ENCODE measurements at regions not wholly inside any gene's neighbourhood (a gene's known extent, or its start where the extent isn't known, plus 50 kb on each side); places are given as distances from the start of the nearest gene placed in this dataset.
A peak's percentile ranks its signal among the peaks of the same experiment; 100 is the strongest.
"Not testable (repeated sequence)": the region's sequence is repeated elsewhere in the genome, so short reads cannot be mapped to it uniquely, and the experiment has no call there.

DNA sequence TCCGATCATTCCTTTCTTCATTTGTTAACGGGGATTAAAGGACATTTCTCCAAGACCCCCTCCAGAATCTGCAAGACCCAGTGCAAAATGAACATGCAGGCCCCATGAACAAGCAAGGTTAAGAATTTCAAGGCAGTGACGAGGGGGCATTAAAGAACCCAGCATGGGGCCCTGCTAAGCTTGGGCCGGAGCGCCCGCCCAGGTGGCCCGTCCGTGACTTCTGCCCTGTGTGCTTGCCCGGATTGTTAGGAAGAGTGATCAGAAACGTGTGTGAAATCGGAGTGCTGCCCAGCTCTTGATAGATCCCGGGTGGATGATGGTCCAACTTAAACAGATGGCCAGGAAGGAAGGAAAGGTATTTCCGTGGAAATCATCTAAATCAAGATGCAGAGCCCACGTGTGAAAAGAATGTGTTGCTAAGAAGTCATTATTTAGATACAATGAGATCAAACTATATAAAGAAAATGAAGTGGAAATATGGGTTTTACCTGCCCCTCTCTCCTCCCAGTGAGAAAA lies 213.6 kb downstream of the KLF6 start:
- no peak for DNase-seq

DNA sequence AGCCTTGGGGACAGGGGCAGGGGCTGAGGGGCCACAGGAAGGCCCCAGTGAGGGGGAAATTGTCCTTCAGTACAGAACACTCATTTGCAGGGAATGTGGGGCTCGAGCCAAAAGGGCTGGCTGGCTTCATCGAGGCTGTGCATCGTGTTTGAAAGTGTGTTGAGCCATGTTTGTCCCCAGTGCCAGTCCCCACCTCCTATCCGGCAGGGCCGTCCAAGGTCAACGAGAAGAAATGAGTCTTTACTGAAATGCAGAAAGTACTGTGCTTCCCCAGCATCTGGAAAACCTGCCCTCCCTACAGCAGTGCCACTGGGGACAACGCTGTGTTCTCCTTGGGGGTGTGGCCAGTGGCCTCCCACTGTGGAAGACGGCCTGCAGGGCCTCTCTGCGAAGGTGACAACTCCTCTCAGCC lies 214.1 kb downstream of the KLF6 start:
- DNase-seq: no peak

DNA sequence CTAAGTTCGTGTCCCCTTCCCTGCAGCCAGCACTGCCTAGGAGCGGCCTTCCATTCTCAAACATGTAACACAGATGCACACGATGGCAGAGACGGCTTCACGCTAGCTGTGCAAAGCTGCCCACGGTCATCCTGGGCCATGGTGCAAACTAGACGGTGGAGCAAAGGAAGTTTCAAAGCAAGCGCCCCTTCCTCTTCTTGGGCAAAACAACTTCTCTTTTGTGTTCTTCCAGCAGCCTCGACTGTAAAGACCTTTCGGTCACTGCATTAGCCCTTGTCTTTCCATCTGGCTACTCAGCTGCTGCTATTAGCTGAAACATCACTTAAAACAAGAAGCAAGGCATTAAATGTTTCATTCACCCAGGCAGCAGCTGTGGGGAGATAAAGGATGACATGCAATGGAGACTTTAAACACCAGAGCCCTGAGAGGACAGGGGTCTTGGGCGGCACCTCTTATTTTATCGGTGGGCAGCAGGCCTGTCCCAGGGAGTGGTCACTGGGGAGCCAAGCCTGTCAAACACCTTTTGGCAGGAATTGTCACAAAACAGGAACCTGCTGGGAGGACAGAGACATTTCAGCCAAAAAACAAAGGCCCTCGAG lies 214.8 kb downstream of the KLF6 start:
- DNase-seq: no peak

DNA sequence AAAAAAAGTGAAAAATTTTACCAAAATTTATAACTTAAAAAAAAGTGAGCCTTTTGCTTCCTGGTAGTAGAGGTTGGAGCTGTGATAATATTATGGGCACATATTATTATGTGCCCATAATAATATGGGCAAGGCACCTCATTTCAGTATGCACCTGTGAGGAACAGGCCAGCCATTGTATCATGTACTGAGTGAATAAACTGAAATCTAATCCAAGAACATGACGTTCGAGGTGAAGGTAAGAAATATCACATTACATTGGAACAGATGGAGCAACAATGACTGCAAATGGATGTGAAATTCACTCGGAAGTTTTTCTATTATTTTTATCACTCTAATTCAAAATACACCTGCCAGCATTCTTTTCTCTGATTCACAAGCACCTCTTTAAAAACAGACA lies 216.0 kb downstream of the KLF6 start:
- peak in 2 of 3 experiments; percentile 1 to 24 for DNase-seq

DNA sequence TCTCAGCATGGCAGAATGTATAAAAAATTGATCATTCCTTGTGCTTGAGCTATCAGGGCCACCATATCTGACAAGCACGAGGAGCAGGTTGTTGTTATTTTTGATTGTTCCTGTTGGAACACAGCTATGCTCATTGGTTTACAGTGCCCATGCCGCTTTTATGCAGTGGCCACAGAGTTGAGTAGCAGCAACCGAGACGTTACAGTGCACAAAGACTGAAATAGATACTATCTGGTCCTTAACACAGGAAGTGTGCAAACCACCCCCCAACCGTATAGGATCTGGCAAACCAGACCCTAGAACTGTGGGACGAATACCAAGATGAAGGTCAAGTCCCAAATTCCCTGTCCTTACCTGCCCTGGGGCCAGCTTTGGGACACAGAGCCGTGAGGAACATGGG lies 216.6 kb downstream of the KLF6 start:
- no peak for DNase-seq

DNA sequence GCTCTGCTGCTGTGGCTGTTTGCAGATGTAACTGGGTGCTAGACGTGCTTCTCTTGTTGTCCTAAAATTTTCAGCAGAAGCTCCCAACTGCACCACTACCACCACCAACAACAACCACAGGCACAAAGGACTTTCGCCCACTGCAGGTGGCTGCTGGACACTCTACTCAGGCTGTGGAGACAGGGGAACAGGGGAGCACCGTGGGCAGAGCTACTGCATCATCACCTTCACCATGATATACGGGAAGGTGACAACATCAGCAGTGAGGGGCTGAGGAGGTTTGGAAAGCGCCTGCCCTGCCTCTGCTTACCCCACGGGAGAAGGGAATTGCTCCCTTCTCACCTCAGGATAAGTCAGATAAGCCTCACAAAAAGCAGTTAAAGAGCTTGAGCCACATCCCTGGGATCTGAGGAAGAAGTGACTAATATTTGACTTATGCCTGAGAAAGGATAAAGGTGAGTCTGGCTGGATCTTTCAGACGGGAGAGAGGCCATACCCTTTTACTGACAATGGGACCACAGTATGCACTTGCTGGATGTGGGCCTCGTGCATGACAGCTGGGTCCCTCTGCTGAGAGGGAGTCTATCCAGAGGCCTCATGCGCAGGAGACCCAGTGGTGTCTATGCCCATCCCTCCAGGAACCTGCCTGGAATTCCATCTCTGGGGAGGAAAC lies 217.6 kb downstream of the KLF6 start:
- DNase-seq: no peak

DNA sequence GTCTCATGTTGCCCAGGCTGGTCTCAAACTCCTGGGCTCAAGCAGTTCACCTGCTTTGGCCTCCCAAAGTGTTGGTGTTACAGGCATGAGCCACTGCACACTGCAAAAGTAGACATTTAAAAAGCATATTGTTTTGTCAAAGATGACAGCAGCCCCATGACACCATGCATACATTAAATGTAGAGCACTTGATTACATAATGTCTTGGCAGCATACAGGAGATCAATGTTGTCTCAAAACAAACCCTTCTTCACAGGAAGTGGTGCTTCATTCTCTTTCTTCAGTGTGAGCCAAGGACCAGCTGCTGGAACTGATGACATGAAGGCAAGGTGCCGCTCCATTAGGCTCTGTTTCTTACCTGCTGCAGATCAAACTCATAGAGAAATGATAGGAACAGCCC lies 218.4 kb downstream of the KLF6 start:
- no peak for DNase-seq

DNA sequence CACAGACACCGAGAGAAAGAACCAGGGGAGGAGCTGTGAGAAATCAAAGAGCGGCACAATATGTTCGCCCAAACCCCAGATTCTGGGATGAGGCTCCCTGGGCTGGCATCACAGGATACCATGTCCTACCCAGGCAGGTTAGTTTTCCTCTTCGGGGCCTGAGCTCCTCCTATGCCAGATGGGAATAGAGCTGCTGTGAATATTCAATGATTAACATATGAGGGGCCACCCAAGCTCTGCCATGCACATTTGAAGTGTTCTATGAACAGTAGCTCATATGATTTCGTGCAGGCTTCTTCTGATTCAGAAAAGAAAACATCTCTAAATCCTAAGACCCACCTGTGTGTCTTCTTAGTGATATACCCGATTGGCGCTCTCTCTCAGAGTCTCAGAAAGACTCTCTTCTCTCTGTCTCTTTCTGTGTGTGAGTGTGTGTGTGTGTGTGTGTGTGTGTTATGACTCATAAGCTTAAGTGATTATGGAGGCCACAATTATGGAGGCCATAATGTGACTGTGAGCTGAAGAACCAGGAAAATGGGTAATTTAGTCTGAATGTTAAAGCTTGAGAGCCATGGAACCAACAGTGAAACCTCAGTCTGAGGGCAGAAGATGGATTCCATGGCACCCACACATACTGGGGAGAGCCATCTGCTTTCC lies 220.5 kb downstream of the KLF6 start:
- DNase-seq: no peak

DNA sequence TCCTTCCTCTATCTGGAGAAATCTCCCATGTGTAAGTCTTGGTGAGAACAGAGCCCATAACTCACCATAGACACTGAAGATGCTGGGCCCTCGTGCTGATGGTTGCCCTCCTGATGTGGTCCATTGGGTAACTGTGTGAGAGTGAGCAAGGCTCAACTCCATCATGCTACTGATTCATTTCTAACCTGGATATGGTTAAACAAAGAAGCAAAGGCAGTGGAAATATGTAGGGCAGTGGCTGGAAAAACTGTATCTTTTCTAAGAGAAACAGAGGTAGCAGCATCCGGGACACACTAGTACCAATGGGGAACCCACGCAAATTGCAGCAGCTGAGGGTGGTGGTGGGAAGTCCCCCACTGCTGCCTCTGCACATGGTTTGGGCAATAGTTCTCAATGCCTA lies 221.7 kb downstream of the KLF6 start:
- DNase-seq: no peak

DNA sequence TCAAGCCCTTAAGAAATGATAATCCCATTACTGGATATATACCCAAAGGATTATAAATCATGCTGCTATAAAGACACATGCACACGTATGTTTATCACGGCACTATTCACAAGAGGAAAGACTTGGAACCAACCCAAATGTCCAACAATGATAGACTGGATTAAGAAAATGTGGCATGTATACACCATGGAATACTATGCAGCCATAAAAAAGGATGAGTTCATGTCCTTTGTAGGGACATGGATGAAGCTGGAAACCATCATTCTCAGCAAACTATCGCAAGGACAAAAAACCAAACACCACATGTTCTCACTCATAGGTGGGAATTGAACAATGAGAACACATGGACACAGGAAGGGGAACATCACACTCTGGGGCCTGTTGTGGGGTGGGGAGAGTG lies 224.4 kb downstream of the KLF6 start:
- DNase-seq: not testable (repeated sequence)

DNA sequence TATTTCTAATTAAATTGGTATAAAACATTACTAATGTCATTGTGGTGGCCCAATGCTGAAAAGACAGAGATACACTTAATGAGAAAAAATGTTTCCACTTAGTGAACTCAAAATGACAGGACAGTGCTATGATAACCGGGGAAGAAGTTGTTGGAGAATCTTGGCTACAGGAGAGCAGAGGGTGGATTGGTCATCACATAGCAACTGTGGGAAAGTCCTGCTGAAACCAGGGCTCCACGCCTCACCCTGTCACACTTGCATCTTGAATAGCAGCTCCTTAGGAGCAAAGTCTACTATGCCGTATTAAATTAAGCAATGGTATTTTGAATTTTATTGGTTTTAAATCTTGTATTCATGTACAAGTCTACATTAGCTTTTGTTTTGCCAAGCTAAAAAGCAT lies 225.5 kb downstream of the KLF6 start:
- no peak for DNase-seq

DNA sequence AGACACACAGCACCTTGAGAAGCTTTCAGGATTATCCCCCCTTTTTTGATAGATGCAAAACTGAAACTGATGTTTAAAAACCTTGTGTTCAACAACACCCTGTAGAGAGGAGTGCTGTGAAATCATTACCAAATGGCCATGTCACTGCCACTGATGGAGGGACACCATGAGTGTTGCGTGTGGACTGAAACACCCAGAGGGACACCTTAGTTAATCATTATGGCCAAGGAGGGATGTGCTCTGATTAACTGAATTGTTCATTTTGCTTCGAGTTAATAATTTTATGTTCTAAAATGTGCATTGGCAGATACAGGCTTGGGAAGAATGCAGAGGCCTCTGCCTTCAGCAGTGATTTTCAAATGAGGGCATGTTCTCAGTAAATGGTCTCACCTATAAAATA lies 226.0 kb downstream of the KLF6 start:
- DNase-seq: no peak

DNA sequence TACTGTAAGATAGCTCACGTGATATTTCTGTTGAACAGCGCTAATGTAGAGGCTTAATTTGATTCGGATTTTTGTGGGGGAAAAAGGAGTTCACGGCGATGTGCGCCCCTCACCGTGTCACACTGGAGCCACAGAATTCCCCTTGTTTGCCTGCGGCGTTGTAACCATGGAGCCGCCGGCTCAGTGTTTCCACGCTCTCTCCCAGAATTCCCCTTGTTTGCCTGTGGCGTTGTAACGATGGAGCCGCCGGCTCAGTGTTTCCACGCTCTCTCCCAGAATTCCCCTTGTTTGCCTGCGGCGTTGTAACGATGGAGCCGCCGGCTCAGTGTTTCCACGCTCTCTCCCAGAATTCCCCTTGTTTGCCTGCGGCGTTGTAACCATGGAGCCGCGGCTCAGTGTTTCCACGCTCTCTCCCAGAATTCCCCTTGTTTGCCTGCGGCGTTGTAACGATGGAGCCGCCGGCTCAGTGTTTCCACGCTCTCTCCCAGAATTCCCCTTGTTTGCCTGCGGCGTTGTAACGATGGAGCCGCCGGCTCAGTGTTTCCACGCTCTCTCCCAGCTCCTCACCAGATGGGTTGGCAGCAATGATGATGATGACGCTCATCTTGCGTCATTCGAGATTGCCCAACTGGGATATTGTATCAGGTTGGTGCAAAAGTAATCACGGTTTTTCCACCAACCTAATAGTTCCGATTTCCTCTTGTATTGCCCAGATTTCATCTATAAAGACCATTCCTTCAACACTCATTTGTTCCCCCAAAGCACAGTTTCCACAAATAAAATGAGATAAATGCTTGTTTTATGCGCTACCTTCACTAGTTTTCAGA lies 228.6 kb downstream of the KLF6 start:
- DNase-seq: not testable (repeated sequence)

DNA sequence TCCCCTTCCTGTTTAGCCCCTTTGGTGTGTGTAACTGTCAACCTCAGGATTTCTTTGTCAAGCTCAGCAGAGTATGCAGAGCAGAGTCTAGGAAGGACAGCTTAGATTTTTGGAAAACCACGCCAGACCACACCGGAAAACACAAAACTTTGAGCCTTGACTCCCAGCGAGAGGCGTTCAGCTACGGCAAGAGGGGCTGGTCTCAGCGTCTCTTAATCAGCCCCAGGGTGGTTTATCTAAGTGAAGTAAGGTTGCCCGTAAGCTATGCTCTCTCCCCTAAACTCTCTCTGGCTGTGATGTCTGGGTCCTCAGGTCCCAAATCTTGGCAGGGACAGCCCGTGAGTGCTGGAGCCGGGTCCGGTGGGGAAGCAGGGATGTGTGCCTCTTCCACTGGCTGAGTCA lies 230.9 kb downstream of the KLF6 start:
- DNase-seq: no peak

DNA sequence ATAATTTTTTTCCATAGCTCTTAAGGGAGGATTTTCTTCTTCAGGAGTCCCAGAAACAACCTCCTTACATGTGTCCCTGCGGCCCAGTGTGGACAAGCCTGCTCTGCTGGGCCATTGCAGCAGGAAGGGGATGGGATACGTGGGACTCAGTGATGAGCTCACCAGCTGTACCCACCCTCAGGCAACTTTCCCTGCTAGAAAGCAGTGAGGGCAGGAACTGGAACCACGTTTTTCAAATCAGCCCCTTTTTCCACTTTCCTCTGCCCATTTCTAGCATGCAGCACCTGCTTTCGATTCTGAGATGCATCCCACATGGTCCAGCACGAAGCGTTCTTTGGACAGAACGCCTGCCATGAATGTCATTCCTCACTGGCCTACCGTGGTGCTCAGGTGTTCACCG lies 232.7 kb downstream of the KLF6 start:
- DNase-seq: no peak

DNA sequence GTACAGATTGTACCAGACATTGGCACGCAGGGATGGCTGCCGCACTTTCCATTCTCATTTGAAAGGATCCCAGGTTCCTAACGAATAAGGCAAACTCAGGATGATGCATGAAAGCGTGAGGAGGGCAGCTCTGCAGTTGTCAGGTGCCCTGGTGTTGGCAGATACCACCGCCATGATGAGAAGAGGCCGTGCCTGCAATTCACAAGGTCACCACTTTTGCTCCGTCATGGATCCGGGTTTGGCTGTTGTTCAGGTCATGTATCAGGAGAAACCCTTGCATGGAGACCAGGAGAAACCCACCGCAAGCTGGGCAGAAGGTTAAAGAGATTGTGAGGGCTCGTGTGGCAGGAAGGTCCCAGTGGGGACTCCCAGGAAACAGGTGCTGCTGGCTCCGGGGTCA lies 233.2 kb downstream of the KLF6 start:
- no peak for DNase-seq

DNA sequence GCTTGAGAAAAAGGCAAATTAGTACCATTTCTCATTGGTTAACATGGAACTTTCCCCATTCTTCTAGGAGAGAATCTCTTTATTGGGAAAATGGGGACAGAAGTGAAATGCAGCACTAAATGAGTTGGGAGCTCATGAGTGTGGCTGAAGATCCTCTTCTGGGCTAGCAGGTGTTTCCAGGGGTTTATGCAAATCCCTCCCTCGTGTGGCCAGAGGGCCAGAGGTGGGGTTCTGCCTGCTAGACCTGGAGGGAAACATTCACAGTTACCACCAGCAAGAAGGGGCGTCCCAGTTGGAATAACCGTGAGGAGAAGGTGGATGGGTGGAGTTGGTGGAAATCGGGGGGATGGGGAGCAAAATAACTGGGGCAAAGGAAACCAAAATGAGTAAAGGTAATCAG lies 235.9 kb downstream of the KLF6 start:
- no peak for DNase-seq

DNA sequence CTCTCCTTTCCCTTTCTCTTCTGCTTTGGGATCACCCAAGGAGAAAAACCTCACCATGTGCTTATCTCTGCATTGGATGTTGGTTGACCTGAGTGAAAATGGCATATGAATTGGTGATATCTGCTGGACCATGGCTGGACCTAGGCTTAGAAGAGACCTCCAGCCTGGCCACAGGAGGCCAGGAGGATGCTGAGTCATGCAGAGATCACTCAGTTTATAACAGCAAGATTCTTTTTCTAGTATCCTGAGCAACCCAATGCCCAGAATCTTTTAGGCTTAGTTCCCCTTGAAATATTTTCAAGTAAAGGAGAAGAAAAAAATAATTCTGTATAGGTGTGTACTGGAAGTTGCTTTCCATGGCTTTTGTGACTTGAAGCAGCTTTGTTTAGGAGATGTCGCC lies 236.3 kb downstream of the KLF6 start:
- no peak for DNase-seq

DNA sequence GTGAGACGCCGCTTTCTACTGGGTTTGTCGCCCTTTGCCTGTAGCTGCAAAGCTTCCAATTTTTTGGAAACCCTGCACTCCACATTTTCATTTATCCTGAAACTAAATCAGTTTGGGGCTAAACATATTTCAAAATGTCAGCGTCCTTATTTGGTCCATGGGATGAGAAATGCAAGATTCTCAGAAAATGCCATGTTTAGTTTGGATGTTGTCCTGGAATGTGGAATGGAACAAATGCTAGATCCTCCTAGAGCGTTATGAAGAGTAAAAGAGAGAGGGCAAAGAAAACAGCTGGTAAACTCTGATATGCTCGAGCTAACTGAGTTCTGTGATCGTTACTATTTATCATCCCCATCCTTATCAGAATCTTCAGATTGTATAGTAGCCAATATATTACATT lies 236.9 kb downstream of the KLF6 start:
- no peak for DNase-seq

DNA sequence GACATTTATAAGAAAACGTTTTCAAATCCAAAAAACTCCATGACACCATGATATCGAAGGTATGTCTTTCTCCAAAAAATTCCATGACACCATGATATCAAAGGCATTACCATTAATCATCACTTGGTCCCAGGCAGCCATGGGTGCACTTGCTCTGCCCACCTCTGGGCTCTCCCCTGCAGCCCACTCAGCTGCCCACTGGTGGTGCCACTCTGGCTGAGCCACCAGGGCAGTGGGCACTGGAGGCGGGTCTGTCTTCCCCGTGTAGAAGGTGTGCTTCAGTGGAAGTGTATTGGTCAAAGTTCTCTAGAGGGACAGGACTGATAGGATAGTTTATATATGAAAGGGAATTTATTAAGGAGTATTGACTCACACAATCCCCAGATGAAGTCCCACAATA lies 240.4 kb downstream of the KLF6 start:
- DNase-seq: no peak

DNA sequence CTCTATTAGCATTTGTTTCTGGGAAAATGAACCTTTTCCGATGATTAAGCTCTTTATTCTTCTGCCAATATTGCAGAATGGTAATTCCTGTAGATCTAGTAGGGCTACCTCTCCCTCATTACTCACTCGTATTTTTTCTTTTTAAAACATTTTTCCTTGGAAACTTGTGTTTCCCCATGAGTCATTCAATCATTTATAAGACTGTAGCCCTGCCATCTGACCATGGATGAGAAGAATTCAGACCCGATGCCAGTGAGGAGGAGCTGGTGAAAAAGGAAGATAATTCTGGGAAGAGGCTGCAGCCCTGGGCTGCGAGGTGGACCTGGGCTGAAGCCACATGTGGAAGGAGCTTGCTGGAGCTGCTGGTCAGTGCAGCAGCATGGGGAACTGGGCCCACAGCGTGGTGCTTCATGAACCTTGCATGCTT lies 242.8 kb downstream of the KLF6 start:
- no peak for DNase-seq

DNA sequence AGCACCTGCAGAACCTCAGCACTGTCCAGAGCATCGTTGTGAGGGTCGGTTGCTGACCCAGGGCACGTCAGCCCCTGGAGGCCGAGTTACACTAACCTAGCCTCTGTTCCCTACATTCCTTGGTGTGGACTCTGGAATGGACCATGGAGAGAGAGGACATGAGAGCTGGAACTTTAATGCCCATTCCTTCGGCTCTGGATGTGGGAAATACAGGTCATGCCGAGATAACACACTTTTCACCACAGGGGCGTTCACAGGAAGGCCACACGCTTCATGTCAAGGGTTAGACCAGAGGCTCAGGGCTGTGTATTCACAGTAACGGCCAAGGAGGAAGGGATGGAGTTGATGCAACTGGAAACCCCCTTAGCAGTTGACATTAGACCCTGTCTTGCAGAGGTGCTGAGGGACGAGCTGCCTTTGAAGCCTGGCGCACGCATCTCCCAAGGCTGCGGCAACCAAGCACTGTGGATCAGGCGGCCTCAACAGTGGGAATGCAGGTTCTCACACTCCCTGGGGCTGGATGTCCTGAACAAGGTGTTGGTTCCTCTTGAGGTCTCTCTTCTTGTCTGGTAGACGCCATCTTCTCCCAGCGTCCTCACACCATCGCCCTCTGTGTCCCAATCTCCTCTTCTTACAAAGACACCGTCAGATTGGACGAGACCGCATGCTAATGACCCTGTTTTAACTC lies 245.2 kb downstream of the KLF6 start:
- DNase-seq: no peak
